Neural cell (in vitro differentiated cells): ENCODE measurements at regions not wholly inside any gene's neighbourhood (a gene's known extent, or its start where the extent isn't known, plus 50 kb on each side); places are given as distances from the start of the nearest gene placed in this dataset.

Source experiments
- H2AFZ ChIP-seq: fragments of 200-600, 300-800 bp; sonication (generic), shearing (Covaris generic); 2 replicates; pipeline ENCODE4 v1.6.0; 2014; ENCODE audit warnings: low read depth, mild to moderate bottlenecking, antibody characterized with exemption, low read length, moderate library complexity
- H3F3A ChIP-seq: fragments of 200-600 bp; shearing (Covaris generic); 2 replicates; pipeline ENCODE4 v1.6.1; 2016; ENCODE audit warnings: mild to moderate bottlenecking, moderate library complexity, mixed read lengths, antibody characterized with exemption, low read length; ENCODE audit not compliant: insufficient read depth, poor library complexity, severe bottlenecking
- H3K27ac ChIP-seq: fragments of 200-600, 300-800 bp; sonication (generic), shearing (Covaris generic); 2 replicates; pipeline ENCODE4 v1.5.1; 2014; ENCODE audit warnings: mild to moderate bottlenecking, low read length, moderate library complexity
- H3K27me3 ChIP-seq: fragments of 300-800, 200-600 bp; sonication (generic), shearing (Covaris generic); 2 replicates; pipeline ENCODE4 v1.6.0; 2014; ENCODE audit warnings: mild to moderate bottlenecking, low read depth, low read length, moderate library complexity; ENCODE audit not compliant: insufficient read depth
- H3K36me3 ChIP-seq: fragments of 300-800, 200-600 bp; sonication (generic), shearing (Covaris generic); 2 replicates; pipeline ENCODE4 v1.5.1; 2014; ENCODE audit warnings: mild to moderate bottlenecking, antibody characterized with exemption, low read length, moderate library complexity; ENCODE audit not compliant: insufficient read depth
- H3K4me2 ChIP-seq: fragments of 300-800, 200-600 bp; sonication (generic), shearing (Covaris generic); 2 replicates; pipeline ENCODE4 v1.6.0; 2014; ENCODE audit warnings: mild to moderate bottlenecking, low read length
- H3K4me3 ChIP-seq: fragments of 300-800, 200-600 bp; sonication (generic), shearing (Covaris generic); 2 replicates; pipeline ENCODE4 v1.5.1; 2014; ENCODE audit warnings: mild to moderate bottlenecking, low read length, moderate library complexity
- H3K79me2 ChIP-seq: fragments of 200-600 bp; shearing (Covaris generic); replicated peaks from 2 replicates; pipeline ENCODE4 v1.6.0; 2014; ENCODE audit warnings: mild to moderate bottlenecking, low read length, moderate library complexity; ENCODE audit not compliant: insufficient read depth
- H3K9ac ChIP-seq: fragments of 300-800, 200-600 bp; sonication (generic), shearing (Covaris generic); 2 replicates; pipeline ENCODE4 v1.6.1; 2016; ENCODE audit warnings: mild to moderate bottlenecking, low read length, mixed read lengths
- H3K9me2 ChIP-seq: fragments of 200-600 bp; shearing (Covaris generic); 2 replicates; pipeline ENCODE4 v1.6.1; 2016; ENCODE audit warnings: mild to moderate bottlenecking, low read length, mixed read lengths; ENCODE audit not compliant: insufficient read depth
- H3K9me3 ChIP-seq: fragments of 200-600, 300-800 bp; sonication (generic), shearing (Covaris generic); 2 replicates; pipeline ENCODE4 v1.6.1; 2016; ENCODE audit warnings: mild to moderate bottlenecking, mixed run types, low read length, moderate library complexity, mixed read lengths
- H4K20me1 ChIP-seq: fragments of 200-600 bp; shearing (Covaris generic); 2 replicates; pipeline ENCODE4 v1.6.1; 2016; ENCODE audit warnings: mild to moderate bottlenecking, mixed run types; ENCODE audit not compliant: insufficient read depth
- CTCF ChIP-seq: fragments of 450-650 bp; IDR thresholded peaks from 2 replicates; pipeline ENCODE4 v1.5.1; 2014; ENCODE audit warnings: antibody characterized with exemption, mild to moderate bottlenecking, moderate library complexity; ENCODE audit not compliant: poor library complexity, severe bottlenecking
- EP300 ChIP-seq: fragments of 450-650 bp; conservative IDR thresholded peaks from 2 replicates; pipeline ENCODE4 v1.6.1; 2014; ENCODE audit warnings: antibody characterized with exemption, mild to moderate bottlenecking, moderate library complexity; ENCODE audit not compliant: poor library complexity, severe bottlenecking
- EZH2 ChIP-seq: fragments of 200-600, 300-800 bp; shearing (Covaris generic), sonication (generic); IDR thresholded peaks from 2 replicates; pipeline ENCODE4 v1.6.1; 2014; ENCODE audit warnings: antibody characterized with exemption, low read length, borderline replicate concordance, mild to moderate bottlenecking; ENCODE audit not compliant: insufficient read depth, poor library complexity, severe bottlenecking
- MXI1 ChIP-seq: fragments of 450-650 bp; conservative IDR thresholded peaks from 2 replicates; pipeline ENCODE4 v1.6.1; 2014; ENCODE audit warnings: antibody characterized with exemption, mild to moderate bottlenecking; ENCODE audit not compliant: poor library complexity, severe bottlenecking
- POLR2AphosphoS5 ChIP-seq: IDR thresholded peaks from 2 replicates; pipeline ENCODE4 v1.6.1; 2012
- RAD21 ChIP-seq: fragments of 450-650 bp; conservative IDR thresholded peaks from 2 replicates; pipeline ENCODE4 v1.6.1; 2014; ENCODE audit warnings: antibody characterized with exemption, mild to moderate bottlenecking, moderate library complexity
- SMC3 ChIP-seq: fragments of 450-650 bp; conservative IDR thresholded peaks from 2 replicates; pipeline ENCODE4 v1.6.1; 2014; ENCODE audit warnings: antibody characterized with exemption, mild to moderate bottlenecking, moderate library complexity; ENCODE audit not compliant: poor library complexity
- TAF1 ChIP-seq: IDR thresholded peaks from 2 replicates; pipeline ENCODE4 v1.6.1; 2012; ENCODE audit warnings: low read depth
- TF ChIP-seq, protein P1 (sequence below): IDR thresholded peaks from 2 replicates; pipeline ENCODE4 v1.6.1; 2012; ENCODE audit warnings: borderline replicate concordance

DNA sequence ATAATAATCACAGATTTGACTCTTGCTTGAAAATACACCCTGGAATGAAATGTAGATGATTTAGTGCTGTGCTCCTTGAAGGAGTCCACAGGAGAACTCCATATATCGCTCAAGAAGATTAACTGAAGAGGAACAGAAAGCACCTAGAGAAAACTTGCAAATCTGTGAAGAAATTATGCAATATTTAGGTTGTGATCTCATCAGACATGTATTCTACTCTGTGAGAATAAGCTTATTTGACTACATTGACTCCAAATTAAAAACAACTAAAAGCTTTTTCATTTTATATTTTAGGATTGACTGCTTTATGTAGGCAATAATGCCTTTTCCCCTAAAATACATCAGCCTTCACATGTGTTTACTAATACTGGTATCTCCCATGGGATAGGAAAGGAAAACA, 906.6 kb upstream of the LRATD1 start:
- TF ChIP-seq, protein P1, sequence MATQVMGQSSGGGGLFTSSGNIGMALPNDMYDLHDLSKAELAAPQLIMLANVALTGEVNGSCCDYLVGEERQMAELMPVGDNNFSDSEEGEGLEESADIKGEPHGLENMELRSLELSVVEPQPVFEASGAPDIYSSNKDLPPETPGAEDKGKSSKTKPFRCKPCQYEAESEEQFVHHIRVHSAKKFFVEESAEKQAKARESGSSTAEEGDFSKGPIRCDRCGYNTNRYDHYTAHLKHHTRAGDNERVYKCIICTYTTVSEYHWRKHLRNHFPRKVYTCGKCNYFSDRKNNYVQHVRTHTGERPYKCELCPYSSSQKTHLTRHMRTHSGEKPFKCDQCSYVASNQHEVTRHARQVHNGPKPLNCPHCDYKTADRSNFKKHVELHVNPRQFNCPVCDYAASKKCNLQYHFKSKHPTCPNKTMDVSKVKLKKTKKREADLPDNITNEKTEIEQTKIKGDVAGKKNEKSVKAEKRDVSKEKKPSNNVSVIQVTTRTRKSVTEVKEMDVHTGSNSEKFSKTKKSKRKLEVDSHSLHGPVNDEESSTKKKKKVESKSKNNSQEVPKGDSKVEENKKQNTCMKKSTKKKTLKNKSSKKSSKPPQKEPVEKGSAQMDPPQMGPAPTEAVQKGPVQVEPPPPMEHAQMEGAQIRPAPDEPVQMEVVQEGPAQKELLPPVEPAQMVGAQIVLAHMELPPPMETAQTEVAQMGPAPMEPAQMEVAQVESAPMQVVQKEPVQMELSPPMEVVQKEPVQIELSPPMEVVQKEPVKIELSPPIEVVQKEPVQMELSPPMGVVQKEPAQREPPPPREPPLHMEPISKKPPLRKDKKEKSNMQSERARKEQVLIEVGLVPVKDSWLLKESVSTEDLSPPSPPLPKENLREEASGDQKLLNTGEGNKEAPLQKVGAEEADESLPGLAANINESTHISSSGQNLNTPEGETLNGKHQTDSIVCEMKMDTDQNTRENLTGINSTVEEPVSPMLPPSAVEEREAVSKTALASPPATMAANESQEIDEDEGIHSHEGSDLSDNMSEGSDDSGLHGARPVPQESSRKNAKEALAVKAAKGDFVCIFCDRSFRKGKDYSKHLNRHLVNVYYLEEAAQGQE, result no peak
- no peak overlapping the region for H2AFZ ChIP-seq
- no peaks in the 10 kb centered on the region for H4K20me1 ChIP-seq
- no peak overlapping the region for H3K27ac ChIP-seq
- H3K9ac ChIP-seq, result no peak overlapping the region
- H3K4me3 ChIP-seq, result no peak overlapping the region
- no peaks in the 10 kb centered on the region for H3K79me2 ChIP-seq
- H3K9me3 ChIP-seq, result no peaks in the 10 kb centered on the region
- H3K27me3 ChIP-seq, result no peaks in the 10 kb centered on the region
- no peaks in the 10 kb centered on the region for H3K36me3 ChIP-seq
- H3F3A ChIP-seq, result no peaks in the 10 kb centered on the region
- H3K4me2 ChIP-seq, result no peak overlapping the region
- no peaks in the 10 kb centered on the region for H3K9me2 ChIP-seq

DNA sequence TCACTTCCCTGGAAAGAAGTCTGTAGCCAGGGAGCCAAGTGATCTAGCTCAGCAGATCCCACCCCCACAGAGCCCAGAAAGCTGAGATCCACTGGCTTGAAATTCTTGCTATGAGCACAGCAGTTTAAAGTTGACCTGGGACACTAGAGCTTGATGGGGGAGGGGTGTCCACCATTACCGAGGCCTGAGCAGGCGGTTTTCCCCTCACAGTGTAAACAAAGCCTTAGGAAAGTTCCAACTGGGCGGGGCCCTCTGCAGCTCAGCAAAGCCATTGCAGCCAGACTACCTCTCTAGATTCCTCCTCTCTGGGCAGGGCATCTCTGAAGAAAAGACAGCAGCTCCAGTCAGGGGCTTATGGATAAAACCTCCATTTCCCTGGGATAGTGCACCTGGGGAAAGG, 887.2 kb upstream of the LRATD1 start:
- TF ChIP-seq EZH2 (no peak), SMC3 (no peak), POLR2AphosphoS5 (no peak), TAF1 (no peak), EP300 (no peak), RAD21 (no peak), CTCF (no peak), MXI1 (no peak)
- TF ChIP-seq, protein P1, result no peak
- no peaks in the 10 kb centered on the region for H3K36me3 ChIP-seq
- no peaks in the 10 kb centered on the region for H3K27me3 ChIP-seq
- H3K4me3 ChIP-seq, result no peak overlapping the region
- no peaks in the 10 kb centered on the region for H3F3A ChIP-seq
- H3K79me2 ChIP-seq, result no peaks in the 10 kb centered on the region
- no peaks in the 10 kb centered on the region for H3K9me3 ChIP-seq
- H2AFZ ChIP-seq, result no peak overlapping the region
- no peak overlapping the region for H3K9ac ChIP-seq
- H3K27ac ChIP-seq, result no peak overlapping the region
- no peaks in the 10 kb centered on the region for H4K20me1 ChIP-seq
- H3K4me2 ChIP-seq, result no peak overlapping the region
- H3K9me2 ChIP-seq, result no peaks in the 10 kb centered on the region
